OCI-LY3 (cell line): ENCODE measurements at regions not wholly inside any gene's neighbourhood (a gene's known extent, or its start where the extent isn't known, plus 50 kb on each side); places are given as distances from the start of the nearest gene placed in this dataset.

Experiments
- H2AFZ ChIP-seq: fragments of 200-600, 300-600 bp; shearing (Covaris generic); 2 replicates; pipeline ENCODE4 v1.6.0; 2014; ENCODE audit warnings: antibody characterized with exemption, low read depth, low read length
- H3K27ac ChIP-seq: fragments of 200-600, 300-600 bp; sonication (generic); 2 replicates; pipeline ENCODE4 v1.5.1; 2014; ENCODE audit warnings: mild to moderate bottlenecking, low read length, moderate library complexity, mixed read lengths
- H3K27me3 ChIP-seq: fragments of 200-600, 300-600 bp; sonication (generic); 2 replicates; pipeline ENCODE4 v1.6.1; 2014; ENCODE audit warnings: low read depth, low read length, mixed read lengths
- H3K36me3 ChIP-seq: fragments of 200-600, 300-600 bp; sonication (generic); replicated peaks from 2 replicates; pipeline ENCODE3; 2014; ENCODE audit warnings: low read depth, low read length, mixed read lengths
- H3K4me1 ChIP-seq: fragments of 300-600, 200-600 bp; sonication (generic); 2 replicates; pipeline ENCODE4 v1.6.1; 2014; ENCODE audit warnings: low read length, mixed read lengths
- H3K4me2 ChIP-seq: fragments of 200-600, 300-600 bp; sonication (generic); 2 replicates; pipeline ENCODE4 v1.6.1; 2014; ENCODE audit warnings: low read length, mixed read lengths
- H3K4me3 ChIP-seq: fragments of 300-600, 200-600 bp; sonication (generic); 2 replicates; pipeline ENCODE4 v1.5.1; 2014; ENCODE audit warnings: antibody characterized with exemption, mild to moderate bottlenecking, low read length, moderate library complexity
- H3K79me2 ChIP-seq: fragments of 300-600, 200-600 bp; shearing (Covaris generic); 2 replicates; pipeline ENCODE4 v1.6.1; 2014; ENCODE audit warnings: mild to moderate bottlenecking, low read length, mixed read lengths
- H3K9ac ChIP-seq: fragments of 300-600, 200-600 bp; shearing (Covaris generic); 2 replicates; pipeline ENCODE4 v1.6.0; 2014; ENCODE audit warnings: mild to moderate bottlenecking, low read length, moderate library complexity
- H3K9me3 ChIP-seq: fragments of 200-600, 300-600 bp; shearing (Covaris generic); 2 replicates; pipeline ENCODE4 v1.6.1; 2014; ENCODE audit warnings: low read length, mixed read lengths; ENCODE audit not compliant: insufficient read depth
- H4K20me1 ChIP-seq: fragments of 200-600, 300-600 bp; sonication (generic); 2 replicates; pipeline ENCODE4 v1.6.1; 2016; ENCODE audit warnings: low read length, mixed read lengths; ENCODE audit not compliant: insufficient read depth
- CTCF ChIP-seq: fragments of 200-600, 300-600 bp; sonication (generic); IDR thresholded peaks from 2 replicates; pipeline ENCODE4 v1.5.1; 2014; ENCODE audit warnings: antibody characterized with exemption, low read length, low read depth
- EZH2phosphoT487 ChIP-seq: fragments of 200-600 bp; shearing (Covaris generic); IDR thresholded peaks from 2 replicates; pipeline ENCODE4 v1.6.1; 2018; ENCODE audit warnings: antibody characterized with exemption, mixed run types, low read depth

GRCh38 chr1:47694011-47694890 is 256.4 kb downstream of the FOXD2 start:
- no peaks in the 10 kb centered on the region for H3K27me3 ChIP-seq
- no peaks in the 10 kb centered on the region for H3K79me2 ChIP-seq
- no peak overlapping the region for H3K4me2 ChIP-seq
- H3K36me3 ChIP-seq = no peaks in the 10 kb centered on the region
- TF ChIP-seq CTCF (no peak), EZH2phosphoT487 (no peak)
- H3K4me1 ChIP-seq = no peaks in the 10 kb centered on the region
- no peak overlapping the region for H3K27ac ChIP-seq
- no peaks in the 10 kb centered on the region for H3K9me3 ChIP-seq
- H4K20me1 ChIP-seq = no peaks in the 10 kb centered on the region
- H2AFZ ChIP-seq = no peak overlapping the region
- no peak overlapping the region for H3K4me3 ChIP-seq
- no peak overlapping the region for H3K9ac ChIP-seq

- Histone ChIP-seq H3K79me2 (no peaks in the 10 kb centered on the region), H3K27me3 (no peaks in the 10 kb centered on the region), H3K4me3 (no peak overlapping the region), H3K4me2 (no peak overlapping the region), H3K4me1 (no peaks in the 10 kb centered on the region), H2AFZ (no peak overlapping the region), H3K27ac (no peak overlapping the region), H3K9ac (no peak overlapping the region), H3K36me3 (no peaks in the 10 kb centered on the region), H3K9me3 (no peaks in the 10 kb centered on the region), H4K20me1 (no peaks in the 10 kb centered on the region)
- TF ChIP-seq CTCF (no peak), EZH2phosphoT487 (no peak)
These were observed 258.5 kb downstream of the FOXD2 start for GRCh38 chr1:47696404-47696736.

GRCh38 chr1:47696737-47697441 is 259.0 kb downstream of the FOXD2 start:
- Histone ChIP-seq H2AFZ (no peak overlapping the region), H3K9ac (no peak overlapping the region), H3K4me3 (no peak overlapping the region), H4K20me1 (no peaks in the 10 kb centered on the region), H3K4me1 (no peaks in the 10 kb centered on the region), H3K27me3 (no peaks in the 10 kb centered on the region), H3K36me3 (no peaks in the 10 kb centered on the region), H3K27ac (no peak overlapping the region), H3K79me2 (no peaks in the 10 kb centered on the region), H3K9me3 (no peaks in the 10 kb centered on the region), H3K4me2 (no peak overlapping the region)
- TF ChIP-seq EZH2phosphoT487 = no peak
- TF ChIP-seq CTCF = no peak

- no peaks in the 10 kb centered on the region for H3K27me3 ChIP-seq
- H3K79me2 ChIP-seq = no peaks in the 10 kb centered on the region
- no peaks in the 10 kb centered on the region for H3K36me3 ChIP-seq
- H3K4me1 ChIP-seq = no peaks in the 10 kb centered on the region
- H3K9ac ChIP-seq = no peak overlapping the region
- no peak overlapping the region for H3K4me2 ChIP-seq
- H4K20me1 ChIP-seq = no peaks in the 10 kb centered on the region
- no peak overlapping the region for H3K27ac ChIP-seq
- TF ChIP-seq EZH2phosphoT487 (no peak), CTCF (no peak)
- no peak overlapping the region for H3K4me3 ChIP-seq
- H3K9me3 ChIP-seq = no peaks in the 10 kb centered on the region
- H2AFZ ChIP-seq = no peak overlapping the region
These were observed 259.9 kb downstream of the FOXD2 start for GRCh38 chr1:47697616-47698335.
